NCI-H524 treated with DMSO at 0.1 percent for 48 hours (cell line): ENCODE measurements at regions not wholly inside any gene's neighbourhood (a gene's known extent, or its start where the extent isn't known, plus 50 kb on each side); places are given as distances from the start of the nearest gene placed in this dataset.

ENCODE experiments used
- DNase-seq: peaks from one replicate; lab custom pipeline; 2025; lab: John Stamatoyannopoulos, UW

GRCh38 chr5:79871364-79872120 lies 119.5 kb downstream of the MTX3 start:
- no peak for DNase-seq

GRCh38 chr5:79868163-79868670 lies 122.8 kb downstream of the MTX3 start:
- no peak for DNase-seq

GRCh38 chr5:79865579-79865978 lies 125.5 kb downstream of the MTX3 start:
- DNase-seq: no peak

GRCh38 chr5:79864364-79864763 lies 126.7 kb downstream of the MTX3 start:
- no peak for DNase-seq

- DNase-seq: no peak
Measured at GRCh38 chr5:79859588-79859987, 131.5 kb downstream of the MTX3 start.

GRCh38 chr5:79858410-79858723 lies 132.7 kb downstream of the MTX3 start:
- DNase-seq: no peak

GRCh38 chr5:79857714-79858409 lies 133.2 kb downstream of the MTX3 start:
- DNase-seq: no peak

- DNase-seq: no peak
Measured at GRCh38 chr5:79856456-79857055, 134.5 kb downstream of the MTX3 start.

GRCh38 chr5:79853676-79854418 lies 137.2 kb downstream of the MTX3 start:
- DNase-seq: no peak

- no peak for DNase-seq
Measured at GRCh38 chr5:79853028-79853427, 138.0 kb downstream of the MTX3 start.

GRCh38 chr5:79851391-79851863 lies 139.6 kb downstream of the MTX3 start:
- no peak for DNase-seq

GRCh38 chr5:79850941-79851340 lies 140.1 kb downstream of the MTX3 start:
- DNase-seq: no peak

GRCh38 chr5:79850316-79850822 lies 140.7 kb downstream of the MTX3 start:
- DNase-seq: no peak

- DNase-seq: no peak
Measured at GRCh38 chr5:79849486-79850315, 141.4 kb downstream of the MTX3 start.
